GM23248 (cell line): ENCODE measurements at regions not wholly inside any gene's neighbourhood (a gene's known extent, or its start where the extent isn't known, plus 50 kb on each side); places are given as distances from the start of the nearest gene placed in this dataset.
"Not testable (repeated sequence)": the region's sequence is repeated elsewhere in the genome, so short reads cannot be mapped to it uniquely, and the experiment has no call there.

Experiments used
- EZH2 ChIP-seq: fragments of 200-600 bp; sonication (generic); IDR thresholded peaks from 2 replicates; pipeline ENCODE4 v1.6.1; 2018; ENCODE audit warnings: antibody characterized with exemption, mild to moderate bottlenecking; ENCODE audit not compliant: insufficient read depth, poor library complexity, severe bottlenecking
- EZH2phosphoT487 ChIP-seq: fragments of 200-600 bp; sonication (generic); IDR thresholded peaks from 2 replicates; pipeline ENCODE4 v1.6.1; 2018; ENCODE audit warnings: antibody characterized with exemption, moderate library complexity, mild to moderate bottlenecking, low read depth; ENCODE audit not compliant: insufficient read depth

- not testable (repeated sequence) for TF ChIP-seq EZH2phosphoT487, EZH2
These were observed 644.7 kb upstream of the KCNMB2 start for GRCh38 chr3:177891569-177891968.
